ENCODE measurements at regions not wholly inside any gene's neighbourhood (a gene's known extent, or its start where the extent isn't known, plus 50 kb on each side); places are given as distances from the start of the nearest gene placed in this dataset.

GRCh38 chr18:42623935-42624334, 491.6 kb downstream of the RIT2 start:
- DNase-seq (ENCODE audit: low spot score) = no peak

GRCh38 chr18:42632801-42633200, 482.7 kb downstream of the RIT2 start:
- DNase-seq (ENCODE audit: low spot score) = no peak

- no peak for DNase-seq (ENCODE audit: low spot score)
Measured at GRCh38 chr18:42635378-42636048, 480.0 kb downstream of the RIT2 start.

- DNase-seq (ENCODE audit: low spot score) = no peak
Measured at GRCh38 chr18:42636309-42636708, 479.2 kb downstream of the RIT2 start.

GRCh38 chr18:42640160-42640559, 475.3 kb downstream of the RIT2 start:
- no peak for DNase-seq (ENCODE audit: low spot score)

GRCh38 chr18:42641996-42642395, 473.5 kb downstream of the RIT2 start:
- DNase-seq (ENCODE audit: low spot score) = no peak

GRCh38 chr18:42644729-42645131, 470.8 kb downstream of the RIT2 start:
- no peak for DNase-seq (ENCODE audit: low spot score)

- DNase-seq (ENCODE audit: low spot score) = no peak
Measured at GRCh38 chr18:42649331-42650035, 466.0 kb downstream of the RIT2 start.

GRCh38 chr18:42654556-42654955, 460.9 kb downstream of the RIT2 start:
- DNase-seq (ENCODE audit: low spot score) = no peak

- DNase-seq (ENCODE audit: low spot score) = no peak
Measured at GRCh38 chr18:42657551-42657950, 457.9 kb downstream of the RIT2 start.

GRCh38 chr18:42658171-42658570, 457.3 kb downstream of the RIT2 start:
- DNase-seq (ENCODE audit: low spot score) = no peak

GRCh38 chr18:42659187-42659586, 456.3 kb downstream of the RIT2 start:
- DNase-seq (ENCODE audit: low spot score) = no peak

GRCh38 chr18:42670860-42671259, 444.6 kb downstream of the RIT2 start:
- no peak for DNase-seq (ENCODE audit: low spot score)

GRCh38 chr18:42675810-42676209, 439.7 kb downstream of the RIT2 start:
- DNase-seq (ENCODE audit: low spot score) = no peak

GRCh38 chr18:42683094-42683493, 432.4 kb downstream of the RIT2 start:
- DNase-seq (ENCODE audit: low spot score) = no peak

- no peak for DNase-seq (ENCODE audit: low spot score)
Measured at GRCh38 chr18:42689310-42689709, 426.2 kb downstream of the RIT2 start.
